ENCODE measurements at regions not wholly inside any gene's neighbourhood (a gene's known extent, or its start where the extent isn't known, plus 50 kb on each side); places are given as distances from the start of the nearest gene placed in this dataset.

DNA sequence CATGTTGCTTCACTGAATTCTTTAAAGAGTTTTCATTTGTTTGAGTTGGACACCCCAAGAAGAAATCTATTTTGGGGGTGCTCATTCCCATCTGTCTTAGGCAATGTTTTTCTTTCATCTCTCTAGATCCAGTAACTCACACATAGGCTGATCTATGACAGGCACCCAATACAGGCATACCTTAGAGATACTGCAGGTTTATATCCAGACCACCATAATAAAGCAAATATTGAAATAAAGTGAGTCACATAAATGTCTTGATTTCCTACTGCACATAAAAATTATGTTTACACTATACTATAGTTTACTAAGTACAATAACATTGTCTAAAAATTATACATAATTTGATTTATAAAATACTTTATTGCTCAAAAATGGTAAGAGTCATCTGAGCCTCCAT is 364.5 kb downstream of the MTRR start:
- TF ChIP-seq, protein P1, sequence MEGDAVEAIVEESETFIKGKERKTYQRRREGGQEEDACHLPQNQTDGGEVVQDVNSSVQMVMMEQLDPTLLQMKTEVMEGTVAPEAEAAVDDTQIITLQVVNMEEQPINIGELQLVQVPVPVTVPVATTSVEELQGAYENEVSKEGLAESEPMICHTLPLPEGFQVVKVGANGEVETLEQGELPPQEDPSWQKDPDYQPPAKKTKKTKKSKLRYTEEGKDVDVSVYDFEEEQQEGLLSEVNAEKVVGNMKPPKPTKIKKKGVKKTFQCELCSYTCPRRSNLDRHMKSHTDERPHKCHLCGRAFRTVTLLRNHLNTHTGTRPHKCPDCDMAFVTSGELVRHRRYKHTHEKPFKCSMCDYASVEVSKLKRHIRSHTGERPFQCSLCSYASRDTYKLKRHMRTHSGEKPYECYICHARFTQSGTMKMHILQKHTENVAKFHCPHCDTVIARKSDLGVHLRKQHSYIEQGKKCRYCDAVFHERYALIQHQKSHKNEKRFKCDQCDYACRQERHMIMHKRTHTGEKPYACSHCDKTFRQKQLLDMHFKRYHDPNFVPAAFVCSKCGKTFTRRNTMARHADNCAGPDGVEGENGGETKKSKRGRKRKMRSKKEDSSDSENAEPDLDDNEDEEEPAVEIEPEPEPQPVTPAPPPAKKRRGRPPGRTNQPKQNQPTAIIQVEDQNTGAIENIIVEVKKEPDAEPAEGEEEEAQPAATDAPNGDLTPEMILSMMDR (conservative IDR thresholded peaks at IDR 0.05 in 1 of 2, IDR thresholded peaks at IDR 0.05 in 1 of 2; ENCODE audit: extremely low read depth in 1 of 2, insufficient read depth in 1 of 2, low read depth in 1 of 2, low read length in 2 of 2), result no peak
- no peak for TF ChIP-seq EZH2 (IDR thresholded peaks at IDR 0.05; ENCODE audit: borderline replicate concordance, low read length)
